CD4-positive, alpha-beta T cell treated with Interleukin-2 at 100 ng/mL for 4 hours (primary cell): ENCODE measurements at regions not wholly inside any gene's neighbourhood (a gene's known extent, or its start where the extent isn't known, plus 50 kb on each side); places are given as distances from the start of the nearest gene placed in this dataset.
"Not testable (repeated sequence)": the region's sequence is repeated elsewhere in the genome, so short reads cannot be mapped to it uniquely, and the experiment has no call there.

ENCODE experiments used
- DNase-seq: peaks from one replicate; pipeline ENCODE4 v3.0.0-alpha.2; 2020; ENCODE audit warnings: low spot score

- DNase-seq, result no peak
Observed at GRCh38 chr17:16888413-16889087, 83.4 kb downstream of the TNFRSF13B start.

GRCh38 chr17:16887523-16888095, 84.3 kb downstream of the TNFRSF13B start:
- DNase-seq, result no peak

GRCh38 chr17:16886655-16887322, 85.1 kb downstream of the TNFRSF13B start:
- DNase-seq, result no peak

- not testable (repeated sequence) for DNase-seq
Observed at GRCh38 chr17:16885204-16885603, 86.7 kb downstream of the TNFRSF13B start.

- not testable (repeated sequence) for DNase-seq
Observed at GRCh38 chr17:16882926-16883265, 89.0 kb downstream of the TNFRSF13B start.

- DNase-seq, result no peak
Observed at GRCh38 chr17:16882243-16882925, 89.5 kb downstream of the TNFRSF13B start.

- no peak for DNase-seq
Observed at GRCh38 chr17:16881239-16881924, 90.5 kb downstream of the TNFRSF13B start.

- DNase-seq, result no peak
Observed at GRCh38 chr17:16880843-16881230, 91.1 kb downstream of the TNFRSF13B start.

- no peak for DNase-seq
Observed at GRCh38 chr17:16880121-16880842, 91.6 kb downstream of the TNFRSF13B start.

GRCh38 chr17:16879686-16880085, 92.2 kb downstream of the TNFRSF13B start:
- no peak for DNase-seq

- DNase-seq, result no peak
Observed at GRCh38 chr17:16878606-16879005, 93.3 kb downstream of the TNFRSF13B start.

- no peak for DNase-seq
Observed at GRCh38 chr17:16878084-16878483, 93.8 kb downstream of the TNFRSF13B start.

GRCh38 chr17:16877099-16877498, 94.8 kb downstream of the TNFRSF13B start:
- no peak for DNase-seq

GRCh38 chr17:16875662-16876061, 96.3 kb downstream of the TNFRSF13B start:
- DNase-seq, result no peak

- DNase-seq, result not testable (repeated sequence)
Observed at GRCh38 chr17:16874216-16874615, 97.7 kb downstream of the TNFRSF13B start.

GRCh38 chr17:16873174-16874035, 98.5 kb downstream of the TNFRSF13B start:
- DNase-seq, result peak; percentile 3

GRCh38 chr17:16872351-16873173, 99.4 kb downstream of the TNFRSF13B start:
- DNase-seq, result no peak

- DNase-seq, result not testable (repeated sequence)
Observed at GRCh38 chr17:16871446-16872190, 100.3 kb downstream of the TNFRSF13B start.
